ENCODE measurements at regions not wholly inside any gene's neighbourhood (a gene's known extent, or its start where the extent isn't known, plus 50 kb on each side); places are given as distances from the start of the nearest gene placed in this dataset.

- no peak for DNase-seq (ENCODE audit: low read depth)
Observed at GRCh38 chr6:163802267-163802666, 387.7 kb downstream of the QKI start.

GRCh38 chr6:163797296-163797845, 382.9 kb downstream of the QKI start:
- DNase-seq (ENCODE audit: low read depth) = no peak

- no peak for DNase-seq (ENCODE audit: low read depth)
Observed at GRCh38 chr6:163793011-163793983, 378.8 kb downstream of the QKI start.

GRCh38 chr6:163790266-163790840, 375.8 kb downstream of the QKI start:
- DNase-seq (ENCODE audit: low read depth) = no peak

GRCh38 chr6:163789199-163789810, 374.8 kb downstream of the QKI start:
- DNase-seq (ENCODE audit: low read depth) = no peak

GRCh38 chr6:163786995-163787671, 372.6 kb downstream of the QKI start:
- DNase-seq (ENCODE audit: low read depth) = no peak

GRCh38 chr6:163782436-163783003, 368.0 kb downstream of the QKI start:
- no peak for DNase-seq (ENCODE audit: low read depth)

GRCh38 chr6:163780994-163781393, 366.5 kb downstream of the QKI start:
- DNase-seq (ENCODE audit: low read depth) = peak; percentile 27

- DNase-seq (ENCODE audit: low read depth) = no peak
Observed at GRCh38 chr6:163779727-163780284, 365.3 kb downstream of the QKI start.

- no peak for DNase-seq (ENCODE audit: low read depth)
Observed at GRCh38 chr6:163777716-163778115, 363.2 kb downstream of the QKI start.

- no peak for DNase-seq (ENCODE audit: low read depth)
Observed at GRCh38 chr6:163776906-163777686, 362.6 kb downstream of the QKI start.

GRCh38 chr6:163776196-163776905, 361.8 kb downstream of the QKI start:
- no peak for DNase-seq (ENCODE audit: low read depth)

- no peak for DNase-seq (ENCODE audit: low read depth)
Observed at GRCh38 chr6:163775313-163775712, 360.8 kb downstream of the QKI start.

GRCh38 chr6:163774485-163774884, 360.0 kb downstream of the QKI start:
- no peak for DNase-seq (ENCODE audit: low read depth)

- DNase-seq (ENCODE audit: low read depth) = no peak
Observed at GRCh38 chr6:163773646-163774045, 359.1 kb downstream of the QKI start.

GRCh38 chr6:163772701-163773100, 358.2 kb downstream of the QKI start:
- no peak for DNase-seq (ENCODE audit: low read depth)

- DNase-seq (ENCODE audit: low read depth) = no peak
Observed at GRCh38 chr6:163771180-163771579, 356.7 kb downstream of the QKI start.

- DNase-seq (ENCODE audit: low read depth) = no peak
Observed at GRCh38 chr6:163768905-163769304, 354.4 kb downstream of the QKI start.

GRCh38 chr6:163766936-163767335, 352.4 kb downstream of the QKI start:
- no peak for DNase-seq (ENCODE audit: low read depth)

- no peak for DNase-seq (ENCODE audit: low read depth)
Observed at GRCh38 chr6:163765335-163765734, 350.8 kb downstream of the QKI start.
